ENCODE measurements at regions not wholly inside any gene's neighbourhood (a gene's known extent, or its start where the extent isn't known, plus 50 kb on each side); places are given as distances from the start of the nearest gene placed in this dataset.

DNA sequence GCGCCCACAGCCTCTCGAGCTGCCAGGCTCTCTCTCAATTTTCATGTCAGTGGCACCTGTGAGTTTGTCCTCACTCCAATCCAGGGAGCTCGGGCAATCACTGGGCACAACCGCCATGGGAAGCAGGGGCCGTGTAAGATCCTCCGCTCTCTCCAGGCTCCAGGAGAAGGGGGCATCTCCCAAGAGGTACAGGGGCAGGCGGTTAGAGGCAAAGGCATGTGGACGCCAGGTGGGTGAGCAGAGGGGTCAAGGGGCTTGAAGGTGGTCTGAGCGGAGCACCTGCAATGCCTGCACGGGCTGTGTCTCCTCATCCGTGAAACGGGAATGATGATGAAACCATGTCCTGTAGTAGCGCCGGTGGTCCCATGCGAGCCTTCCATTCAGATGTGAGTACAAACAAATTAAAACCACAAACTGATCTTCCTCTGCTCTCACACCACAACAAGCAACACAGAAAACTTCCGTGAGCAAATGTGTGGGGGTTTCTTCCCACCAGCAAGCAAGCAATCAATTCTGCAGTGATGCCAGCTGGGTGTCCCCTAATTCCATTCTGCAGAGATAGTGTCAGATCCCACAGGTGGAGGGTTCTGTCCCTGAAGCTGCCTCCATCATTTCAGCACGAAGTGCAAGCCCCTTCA lies 222.5 kb upstream of the PMEPA1 start:
- no peak for DNase-seq (ENCODE audit: extremely low spot score)
- ChIA-PET POLR2A (no interaction called here), CTCF (interaction anchor here (1.1 kb wide), 1 partner anchor 13 kb away, joined by 3 read pairs; no protein-coding TSS in a partner anchor)
- TF ChIP-seq CTCF (IDR thresholded peaks at IDR 0.05; ENCODE audit: control extremely low read depth, extremely low read depth, low read depth, missing control alignments), result no peak

- no peak for DNase-seq (ENCODE audit: extremely low spot score)
- TF ChIP-seq CTCF (IDR thresholded peaks at IDR 0.05; ENCODE audit: control extremely low read depth, extremely low read depth, low read depth, missing control alignments), result no peak
- ChIA-PET CTCF (no interaction called here), POLR2A (no interaction called here)
These were observed 220.5 kb upstream of the PMEPA1 start for GRCh38 chr20:57930351-57930750.

GRCh38 chr20:57928181-57928967 lies 218.6 kb upstream of the PMEPA1 start:
- POLR2A ChIA-PET, result no interaction called here
- TF ChIP-seq CTCF (IDR thresholded peaks at IDR 0.05; ENCODE audit: control extremely low read depth, extremely low read depth, low read depth, missing control alignments), result no peak
- no peak for DNase-seq (ENCODE audit: extremely low spot score)
- CTCF ChIA-PET, result no interaction called here

GRCh38 chr20:57927376-57927775 lies 217.6 kb upstream of the PMEPA1 start:
- DNase-seq (ENCODE audit: extremely low spot score), result no peak
- ChIA-PET POLR2A (no interaction called here), CTCF (no interaction called here)
- TF ChIP-seq CTCF (IDR thresholded peaks at IDR 0.05; ENCODE audit: control extremely low read depth, extremely low read depth, low read depth, missing control alignments), result no peak

GRCh38 chr20:57922706-57923105 lies 212.9 kb upstream of the PMEPA1 start:
- CTCF ChIA-PET, result no interaction called here

DNA sequence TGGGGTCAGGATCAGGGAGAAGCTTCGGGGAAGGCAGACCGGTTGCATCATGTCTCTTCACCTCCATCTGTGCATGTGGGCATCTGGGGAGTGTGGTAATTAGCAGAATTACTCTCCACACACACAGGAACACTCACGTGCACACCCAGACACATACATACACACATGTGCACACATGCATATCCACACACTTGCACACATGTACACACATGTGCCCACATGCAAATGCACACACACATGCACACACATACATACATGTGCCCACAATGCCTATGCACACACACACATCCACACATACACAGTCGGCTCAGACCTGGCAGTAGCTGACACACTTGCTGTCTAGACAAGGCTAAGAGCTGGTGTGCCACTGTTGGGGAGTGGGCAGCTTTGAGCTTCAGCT lies 212.3 kb upstream of the PMEPA1 start:
- CTCF ChIA-PET, result no interaction called here
- no peak for TF ChIP-seq CTCF (IDR thresholded peaks at IDR 0.05; ENCODE audit: control extremely low read depth, extremely low read depth, low read depth, missing control alignments)
- no peak for DNase-seq (ENCODE audit: extremely low spot score)
- POLR2A ChIA-PET, result no interaction called here

More at GRCh38 chr20:57922706-57923105, 212.9 kb upstream of the PMEPA1 start:
- no peak for TF ChIP-seq CTCF (IDR thresholded peaks at IDR 0.05; ENCODE audit: control extremely low read depth, extremely low read depth, low read depth, missing control alignments)
- POLR2A ChIA-PET, result no interaction called here
- no peak for DNase-seq (ENCODE audit: extremely low spot score)

Data from GM10248 (cell line).